ENCODE measurements at regions not wholly inside any gene's neighbourhood (a gene's known extent, or its start where the extent isn't known, plus 50 kb on each side); places are given as distances from the start of the nearest gene placed in this dataset.

GRCh38 chr18:78363556-78364387 lies 615.8 kb upstream of the SALL3 start:
- TF ChIP-seq ZNF274 (IDR thresholded peaks at IDR 0.05; ENCODE audit: low read depth, low read length) (no peak), SUZ12 (IDR thresholded peaks at IDR 0.05; ENCODE audit: extremely low read depth, insufficient read depth, insufficient read length) (no peak), YY1 (IDR thresholded peaks at IDR 0.05; ENCODE audit: insufficient read depth, insufficient read length) (no peak)
- Histone ChIP-seq H3K27me3 (ENCODE audit: insufficient read depth, insufficient read length) (no peaks in the 10 kb centered on the region), H3K4me3 (ENCODE audit: insufficient read length, low read depth) (no peak overlapping the region), H3K9me3 (ENCODE audit: insufficient read depth, low read length) (no peaks in the 10 kb centered on the region), H3K9ac (ENCODE audit: insufficient read length, low read depth) (no peak overlapping the region), H3K36me3 (ENCODE audit: insufficient read depth, insufficient read length, low read length) (no peaks in the 10 kb centered on the region), H3K4me1 (ENCODE audit: insufficient read depth, insufficient read length) (no peaks in the 10 kb centered on the region)
- no peak for DNase-seq (ENCODE audit: low read depth, low spot score)

DNA sequence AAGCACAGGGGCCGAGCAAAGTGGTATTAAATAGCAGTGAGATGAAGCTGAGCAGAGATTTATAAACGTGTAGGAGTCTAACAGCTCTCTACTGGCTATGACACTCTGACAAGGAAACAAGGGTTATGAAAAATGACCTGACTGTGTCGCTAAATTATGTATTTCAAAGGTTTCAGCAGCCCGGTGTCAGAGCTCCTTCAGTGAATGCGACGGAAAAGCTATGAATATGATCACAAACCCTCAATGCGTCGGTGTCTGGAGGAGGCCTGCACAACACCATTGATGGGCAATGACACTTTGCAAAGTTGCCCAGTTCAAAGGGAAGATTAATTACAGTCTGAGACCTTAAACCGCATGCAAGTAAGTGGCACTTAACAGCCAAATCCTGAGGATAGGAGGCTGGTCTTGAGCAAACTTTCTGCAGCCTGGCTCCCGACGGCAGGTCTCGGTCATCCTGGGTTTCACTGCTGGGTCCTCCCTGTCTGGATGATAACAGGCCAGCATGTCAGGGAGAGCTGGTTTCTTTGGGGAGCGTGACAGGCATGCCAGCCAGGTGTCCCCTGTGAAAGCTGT lies 615.1 kb upstream of the SALL3 start:
- Histone ChIP-seq H3K9me3 (ENCODE audit: insufficient read depth, low read length) (no peaks in the 10 kb centered on the region), H3K36me3 (ENCODE audit: insufficient read depth, insufficient read length, low read length) (no peaks in the 10 kb centered on the region), H3K4me3 (ENCODE audit: insufficient read length, low read depth) (no peak overlapping the region), H3K27me3 (ENCODE audit: insufficient read depth, insufficient read length) (no peaks in the 10 kb centered on the region), H3K9ac (ENCODE audit: insufficient read length, low read depth) (no peak overlapping the region), H3K4me1 (ENCODE audit: insufficient read depth, insufficient read length) (no peaks in the 10 kb centered on the region)
- DNase-seq (ENCODE audit: low read depth, low spot score): no peak
- TF ChIP-seq SUZ12 (IDR thresholded peaks at IDR 0.05; ENCODE audit: extremely low read depth, insufficient read depth, insufficient read length) (no peak), YY1 (IDR thresholded peaks at IDR 0.05; ENCODE audit: insufficient read depth, insufficient read length) (no peak), ZNF274 (IDR thresholded peaks at IDR 0.05; ENCODE audit: low read depth, low read length) (no peak)

DNA sequence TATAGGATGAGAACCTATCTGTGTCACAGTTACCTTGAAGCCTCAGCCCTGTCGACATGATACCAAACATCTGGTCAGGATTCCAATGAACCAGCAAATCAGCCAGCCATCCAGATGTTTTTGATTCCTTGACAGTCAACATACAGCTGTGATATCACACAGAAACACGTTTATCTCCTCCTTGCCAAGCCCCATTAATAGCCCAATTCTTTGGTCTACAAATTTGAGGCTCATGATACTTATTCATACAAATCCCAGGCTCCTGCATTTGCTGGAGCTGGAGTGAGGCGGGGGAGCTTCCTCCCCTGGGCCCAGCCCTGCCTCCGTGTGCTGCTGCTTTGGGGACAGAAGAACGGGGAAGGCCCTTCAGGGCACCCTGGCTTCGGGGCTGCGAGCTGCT lies 611.6 kb upstream of the SALL3 start:
- TF ChIP-seq ZNF274 (IDR thresholded peaks at IDR 0.05; ENCODE audit: low read depth, low read length): no peak
- no peak for TF ChIP-seq YY1 (IDR thresholded peaks at IDR 0.05; ENCODE audit: insufficient read depth, insufficient read length)
- TF ChIP-seq SUZ12 (IDR thresholded peaks at IDR 0.05; ENCODE audit: extremely low read depth, insufficient read depth, insufficient read length): no peak
- Histone ChIP-seq H3K9ac (ENCODE audit: insufficient read length, low read depth) (no peak overlapping the region), H3K4me1 (ENCODE audit: insufficient read depth, insufficient read length) (no peaks in the 10 kb centered on the region), H3K36me3 (ENCODE audit: insufficient read depth, insufficient read length, low read length) (no peaks in the 10 kb centered on the region), H3K4me3 (ENCODE audit: insufficient read length, low read depth) (no peak overlapping the region), H3K27me3 (ENCODE audit: insufficient read depth, insufficient read length) (no peaks in the 10 kb centered on the region), H3K9me3 (ENCODE audit: insufficient read depth, low read length) (no peaks in the 10 kb centered on the region)
- no peak for DNase-seq (ENCODE audit: low read depth, low spot score)

- Histone ChIP-seq H3K9ac (ENCODE audit: insufficient read length, low read depth) (no peak overlapping the region), H3K9me3 (ENCODE audit: insufficient read depth, low read length) (no peaks in the 10 kb centered on the region), H3K4me1 (ENCODE audit: insufficient read depth, insufficient read length) (no peaks in the 10 kb centered on the region), H3K4me3 (ENCODE audit: insufficient read length, low read depth) (no peak overlapping the region), H3K36me3 (ENCODE audit: insufficient read depth, insufficient read length, low read length) (no peaks in the 10 kb centered on the region), H3K27me3 (ENCODE audit: insufficient read depth, insufficient read length) (no peaks in the 10 kb centered on the region)
- no peak for TF ChIP-seq YY1 (IDR thresholded peaks at IDR 0.05; ENCODE audit: insufficient read depth, insufficient read length)
- no peak for TF ChIP-seq ZNF274 (IDR thresholded peaks at IDR 0.05; ENCODE audit: low read depth, low read length)
- TF ChIP-seq SUZ12 (IDR thresholded peaks at IDR 0.05; ENCODE audit: extremely low read depth, insufficient read depth, insufficient read length): no peak
- no peak for DNase-seq (ENCODE audit: low read depth, low spot score)
Observed at GRCh38 chr18:78368726-78369125, 610.9 kb upstream of the SALL3 start.

- H3K4me3 ChIP-seq (ENCODE audit: insufficient read length, low read depth): no peak overlapping the region
- H3K9ac ChIP-seq (ENCODE audit: insufficient read length, low read depth): no peak overlapping the region
- TF ChIP-seq SUZ12 (IDR thresholded peaks at IDR 0.05; ENCODE audit: extremely low read depth, insufficient read depth, insufficient read length) (no peak), YY1 (IDR thresholded peaks at IDR 0.05; ENCODE audit: insufficient read depth, insufficient read length) (no peak)
- H3K36me3 ChIP-seq (ENCODE audit: insufficient read depth, insufficient read length, low read length): no peaks in the 10 kb centered on the region
- DNase-seq (ENCODE audit: low read depth, low spot score): no peak
- H3K4me1 ChIP-seq (ENCODE audit: insufficient read depth, insufficient read length): no peaks in the 10 kb centered on the region
- no peaks in the 10 kb centered on the region for H3K27me3 ChIP-seq (ENCODE audit: insufficient read depth, insufficient read length)
- peaks cover 33% of the 10 kb centered on the region; the same call in 1 of the 2 replicates for H3K9me3 ChIP-seq (ENCODE audit: insufficient read depth, low read length)
Observed at GRCh38 chr18:78376046-78376445, 603.6 kb upstream of the SALL3 start.

- Histone ChIP-seq H3K36me3 (ENCODE audit: insufficient read depth, insufficient read length, low read length) (no peaks in the 10 kb centered on the region), H3K9ac (ENCODE audit: insufficient read length, low read depth) (no peak overlapping the region), H3K4me1 (ENCODE audit: insufficient read depth, insufficient read length) (no peaks in the 10 kb centered on the region), H3K9me3 (ENCODE audit: insufficient read depth, low read length) (peaks cover 33% of the 10 kb centered on the region; the same call in 1 of the 2 replicates), H3K4me3 (ENCODE audit: insufficient read length, low read depth) (no peak overlapping the region), H3K27me3 (ENCODE audit: insufficient read depth, insufficient read length) (no peaks in the 10 kb centered on the region)
- no peak for DNase-seq (ENCODE audit: low read depth, low spot score)
- TF ChIP-seq ZNF274 (IDR thresholded peaks at IDR 0.05; ENCODE audit: low read depth, low read length): no peak
- TF ChIP-seq SUZ12 (IDR thresholded peaks at IDR 0.05; ENCODE audit: extremely low read depth, insufficient read depth, insufficient read length): no peak
Observed at GRCh38 chr18:78378403-78378802, 601.2 kb upstream of the SALL3 start.

- Histone ChIP-seq H3K9me3 (ENCODE audit: insufficient read depth, low read length) (peaks cover 33% of the 10 kb centered on the region; the same call in 1 of the 2 replicates), H3K9ac (ENCODE audit: insufficient read length, low read depth) (no peak overlapping the region), H3K4me3 (ENCODE audit: insufficient read length, low read depth) (no peak overlapping the region), H3K36me3 (ENCODE audit: insufficient read depth, insufficient read length, low read length) (no peaks in the 10 kb centered on the region), H3K27me3 (ENCODE audit: insufficient read depth, insufficient read length) (no peaks in the 10 kb centered on the region), H3K4me1 (ENCODE audit: insufficient read depth, insufficient read length) (no peaks in the 10 kb centered on the region)
- TF ChIP-seq SUZ12 (IDR thresholded peaks at IDR 0.05; ENCODE audit: extremely low read depth, insufficient read depth, insufficient read length): no peak
- TF ChIP-seq ZNF274 (IDR thresholded peaks at IDR 0.05; ENCODE audit: low read depth, low read length): no peak
- TF ChIP-seq YY1 (IDR thresholded peaks at IDR 0.05; ENCODE audit: insufficient read depth, insufficient read length): no peak
- no peak for DNase-seq (ENCODE audit: low read depth, low spot score)
Observed at GRCh38 chr18:78378983-78379382, 600.6 kb upstream of the SALL3 start.
